NCI-H748 treated with DMSO at 0.1 percent for 48 hours (cell line): ENCODE measurements at regions not wholly inside any gene's neighbourhood (a gene's known extent, or its start where the extent isn't known, plus 50 kb on each side); places are given as distances from the start of the nearest gene placed in this dataset.
"Not testable (repeated sequence)": the region's sequence is repeated elsewhere in the genome, so short reads cannot be mapped to it uniquely, and the experiment has no call there.

ENCODE experiments used
- DNase-seq: peaks from one replicate; lab custom pipeline; 2025; lab: John Stamatoyannopoulos, UW

- DNase-seq: no peak
Observed at GRCh38 chrX:953879-954482, 258.5 kb downstream of the CRLF2 start.

DNA sequence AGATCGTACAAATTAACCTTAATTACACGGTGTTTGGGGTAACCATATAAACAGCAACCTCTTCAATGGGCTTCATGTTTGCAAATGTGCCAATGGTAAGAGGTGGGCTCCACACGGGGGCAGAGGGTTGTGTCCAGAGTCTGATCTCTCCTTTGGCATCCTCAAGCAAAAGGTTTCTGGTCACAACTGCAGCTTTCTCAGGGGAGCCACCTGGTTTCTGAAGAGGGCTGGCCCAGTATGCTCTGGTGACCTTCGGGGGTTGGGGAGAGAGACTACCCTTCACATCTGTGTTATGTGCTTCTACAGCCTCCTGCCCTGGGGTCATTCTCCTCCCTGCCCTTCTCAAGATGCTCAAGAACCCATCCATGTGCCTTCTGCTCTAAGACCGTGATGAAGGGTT, 259.6 kb downstream of the CRLF2 start:
- no peak for DNase-seq

DNA sequence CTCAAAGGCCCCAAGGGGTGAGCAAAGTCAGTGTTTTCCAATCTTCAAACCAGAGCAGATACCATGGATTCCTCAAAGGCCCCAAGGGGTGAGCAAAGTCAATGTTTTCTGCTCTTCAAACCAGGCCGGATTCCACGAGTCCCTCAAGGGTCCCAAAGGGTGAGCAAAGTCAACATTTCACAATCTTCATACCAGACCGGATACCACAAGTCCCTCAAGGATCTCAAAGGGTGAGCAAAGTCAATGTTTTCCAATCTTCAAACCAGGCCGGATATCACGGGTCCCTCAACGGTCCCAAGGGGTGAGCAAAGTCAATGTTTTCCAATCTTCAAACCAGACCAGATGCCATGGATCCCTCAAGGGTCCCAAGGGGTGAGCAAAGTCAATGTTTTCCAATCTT, 265.2 kb downstream of the CRLF2 start:
- DNase-seq: not testable (repeated sequence)

- no peak for DNase-seq
Observed at GRCh38 chrX:943035-943434, 269.4 kb downstream of the CRLF2 start.

DNA sequence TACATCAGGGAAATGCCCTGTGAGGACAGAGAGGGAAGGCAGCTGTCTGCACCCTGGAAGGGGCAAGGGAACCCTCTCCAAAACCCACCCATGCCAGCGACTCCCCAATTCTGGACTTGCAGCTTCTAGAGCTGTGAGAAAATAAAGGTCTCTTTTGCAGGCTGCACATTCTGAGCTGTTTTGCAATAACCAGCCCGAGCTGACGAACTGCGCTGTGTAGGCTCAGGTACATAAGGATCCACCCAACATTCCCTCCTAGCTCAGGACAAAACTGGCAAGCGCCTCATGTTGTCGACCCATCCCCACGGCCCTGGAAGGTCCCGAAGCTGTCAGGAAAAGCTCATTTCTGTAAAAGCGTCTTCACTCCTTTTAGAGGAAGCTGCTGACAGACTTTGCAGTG, 271.8 kb downstream of the CRLF2 start:
- no peak for DNase-seq

- no peak for DNase-seq
Observed at GRCh38 chrX:936979-937769, 275.3 kb downstream of the CRLF2 start.

GRCh38 chrX:933611-934010, 278.8 kb downstream of the CRLF2 start:
- DNase-seq: no peak

DNA sequence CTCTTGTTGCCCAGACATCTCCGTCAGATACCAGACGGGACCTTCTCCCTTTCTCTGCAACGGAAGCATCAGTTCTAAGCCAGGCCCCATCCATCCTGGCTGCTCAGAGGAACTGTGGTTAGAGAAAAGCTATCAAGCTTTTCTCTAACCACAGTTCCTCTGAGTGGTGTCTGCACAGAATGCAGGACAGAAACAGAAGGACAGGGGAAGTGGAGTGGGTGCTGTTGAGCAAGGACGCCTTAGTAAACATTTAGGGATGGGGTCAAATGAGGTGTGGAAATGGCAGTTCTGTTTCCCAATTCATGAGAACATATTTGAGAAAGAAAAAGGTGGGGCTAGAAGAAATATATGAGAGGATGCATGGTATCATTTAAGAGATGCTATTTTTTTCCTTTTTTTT, 283.8 kb downstream of the CRLF2 start:
- no peak for DNase-seq

DNA sequence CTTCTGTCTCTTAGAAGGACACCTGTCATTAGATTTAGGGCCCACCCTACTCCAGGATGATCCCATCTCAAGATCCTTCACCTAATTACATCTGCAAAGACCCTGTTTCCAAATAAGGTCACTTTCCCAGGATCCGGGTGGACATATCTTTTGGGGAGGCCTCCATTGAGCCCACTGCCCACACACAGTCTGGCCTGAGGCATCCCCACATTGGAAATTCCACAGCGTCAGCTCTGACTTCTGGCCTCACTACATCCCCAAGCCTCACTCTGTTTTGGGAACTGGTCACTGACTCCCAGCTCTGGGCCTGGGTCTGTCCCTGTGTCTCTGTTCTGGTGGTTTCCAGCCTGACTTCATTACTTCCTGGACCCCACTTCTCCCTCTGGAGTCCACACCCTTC, 285.5 kb downstream of the CRLF2 start:
- DNase-seq: no peak

- no peak for DNase-seq
Observed at GRCh38 chrX:926070-926469, 286.4 kb downstream of the CRLF2 start.

- DNase-seq: no peak
Observed at GRCh38 chrX:925652-926061, 286.8 kb downstream of the CRLF2 start.

GRCh38 chrX:925094-925493, 287.4 kb downstream of the CRLF2 start:
- DNase-seq: no peak

DNA sequence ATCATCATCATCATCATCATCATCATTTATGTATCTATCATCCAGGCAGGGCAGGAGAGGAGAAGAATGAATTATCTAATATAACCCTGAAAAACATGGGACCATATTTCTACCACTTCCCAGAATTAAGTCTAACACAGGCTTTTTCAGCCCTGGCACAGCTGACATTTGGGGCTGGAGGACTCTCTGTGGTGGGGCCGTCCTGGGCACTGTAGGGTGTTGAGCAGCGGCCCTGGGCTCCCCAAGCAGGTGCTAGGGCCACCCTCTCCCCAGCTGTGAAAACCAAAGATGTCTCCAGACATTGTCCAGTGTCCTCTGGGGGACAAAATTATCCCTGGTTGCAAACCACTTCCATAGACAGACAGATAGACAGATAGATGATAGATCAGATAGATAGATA, 288.4 kb downstream of the CRLF2 start:
- DNase-seq: no peak

- no peak for DNase-seq
Observed at GRCh38 chrX:920234-920799, 289.7 kb downstream of the SHOX start.

- DNase-seq: no peak
Observed at GRCh38 chrX:916230-916599, 285.6 kb downstream of the SHOX start.

DNA sequence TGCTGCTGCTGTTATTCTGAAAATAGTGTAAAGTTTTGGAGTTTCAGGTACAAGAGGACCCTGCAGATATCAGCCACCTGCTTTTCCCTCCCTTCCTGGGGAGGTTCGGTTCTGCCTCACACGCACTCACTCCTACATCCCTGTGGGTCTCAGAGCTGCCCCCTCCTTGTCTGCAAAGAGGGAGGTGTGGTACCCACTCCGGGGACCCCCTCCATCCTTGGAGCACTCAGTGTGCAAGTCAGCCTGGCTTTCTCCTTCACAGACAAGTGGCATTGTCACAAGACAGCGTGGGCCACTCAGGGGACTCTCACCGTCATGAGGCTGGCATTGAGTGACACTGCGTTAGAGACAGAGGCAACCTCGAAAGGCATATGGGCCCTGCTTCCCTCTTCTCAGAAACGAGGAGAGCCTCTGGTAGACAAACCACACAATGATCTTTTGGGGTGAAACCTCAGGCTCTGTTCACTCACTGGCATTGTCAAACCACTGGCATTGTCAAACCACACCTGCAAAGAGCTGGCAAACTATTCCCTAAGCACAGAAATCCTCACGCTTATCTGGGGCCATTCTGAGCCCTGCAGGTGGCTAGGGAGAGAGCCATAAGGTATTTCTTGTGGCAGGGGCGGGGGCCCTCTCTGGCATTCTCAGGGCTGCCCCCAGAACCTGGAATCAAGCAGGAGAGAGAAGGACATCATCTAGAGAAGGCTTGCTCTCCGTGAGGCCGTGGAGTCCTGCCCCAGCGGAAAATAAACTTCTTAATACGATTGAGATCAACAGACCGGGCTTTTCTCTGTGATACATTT, 285.0 kb downstream of the SHOX start:
- no peak for DNase-seq

DNA sequence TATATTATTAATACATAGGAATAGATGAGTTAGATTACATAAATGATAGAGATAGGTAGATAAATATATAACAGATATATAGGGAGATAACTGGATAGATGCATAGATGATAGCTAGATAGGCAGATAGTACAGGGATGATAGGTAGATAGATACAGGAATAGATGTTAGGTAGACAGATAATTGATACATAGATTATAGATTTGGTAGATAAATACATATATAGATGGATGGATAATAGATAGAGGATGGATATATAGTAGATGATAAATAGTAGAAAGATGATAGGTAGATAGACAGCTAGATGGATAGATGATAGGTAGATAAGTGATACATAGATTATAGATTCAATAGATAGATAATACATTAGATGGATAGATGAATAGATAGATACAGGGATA, 283.6 kb downstream of the SHOX start:
- no peak for DNase-seq

DNA sequence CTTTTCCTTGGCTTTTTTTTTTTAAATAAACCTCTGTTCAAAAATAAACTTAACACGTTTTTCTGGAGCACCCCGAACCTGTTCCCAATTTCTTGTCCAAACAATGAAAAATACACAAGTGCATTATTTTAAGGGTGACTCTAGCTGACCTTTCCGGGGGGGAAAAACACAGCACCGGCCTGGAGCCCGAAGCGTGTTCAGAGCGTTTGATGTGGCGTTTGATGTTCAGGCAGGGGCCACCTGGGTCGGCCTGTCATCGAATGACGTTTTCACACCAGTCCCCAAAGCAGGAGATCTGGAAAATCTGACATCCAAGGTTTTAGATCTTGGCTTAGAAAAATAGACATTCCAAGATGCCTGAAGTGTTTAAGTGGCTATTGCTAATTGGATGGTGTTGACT, 282.1 kb downstream of the SHOX start:
- DNase-seq: no peak

GRCh38 chrX:909068-909467, 278.5 kb downstream of the SHOX start:
- DNase-seq: not testable (repeated sequence)

DNA sequence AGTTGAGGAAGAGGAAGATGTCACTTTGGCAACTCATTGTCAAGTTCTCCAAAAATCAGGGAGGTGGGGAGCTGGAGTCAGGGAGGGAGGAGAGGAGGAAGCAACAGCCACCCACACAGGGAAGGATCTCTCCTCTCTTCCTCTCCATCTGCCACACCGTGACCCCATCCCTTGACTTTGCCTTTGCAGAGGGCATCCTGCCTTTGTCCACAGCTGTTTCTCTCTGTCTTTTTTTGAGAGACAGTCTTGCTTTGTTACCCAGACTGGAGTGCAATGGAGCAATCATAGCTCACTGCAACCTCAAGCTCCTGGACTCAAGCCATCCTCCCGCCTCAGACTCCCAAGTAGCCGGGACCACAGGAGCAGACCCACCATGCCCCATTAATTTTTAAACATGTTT, 276.0 kb downstream of the SHOX start:
- no peak for DNase-seq

DNA sequence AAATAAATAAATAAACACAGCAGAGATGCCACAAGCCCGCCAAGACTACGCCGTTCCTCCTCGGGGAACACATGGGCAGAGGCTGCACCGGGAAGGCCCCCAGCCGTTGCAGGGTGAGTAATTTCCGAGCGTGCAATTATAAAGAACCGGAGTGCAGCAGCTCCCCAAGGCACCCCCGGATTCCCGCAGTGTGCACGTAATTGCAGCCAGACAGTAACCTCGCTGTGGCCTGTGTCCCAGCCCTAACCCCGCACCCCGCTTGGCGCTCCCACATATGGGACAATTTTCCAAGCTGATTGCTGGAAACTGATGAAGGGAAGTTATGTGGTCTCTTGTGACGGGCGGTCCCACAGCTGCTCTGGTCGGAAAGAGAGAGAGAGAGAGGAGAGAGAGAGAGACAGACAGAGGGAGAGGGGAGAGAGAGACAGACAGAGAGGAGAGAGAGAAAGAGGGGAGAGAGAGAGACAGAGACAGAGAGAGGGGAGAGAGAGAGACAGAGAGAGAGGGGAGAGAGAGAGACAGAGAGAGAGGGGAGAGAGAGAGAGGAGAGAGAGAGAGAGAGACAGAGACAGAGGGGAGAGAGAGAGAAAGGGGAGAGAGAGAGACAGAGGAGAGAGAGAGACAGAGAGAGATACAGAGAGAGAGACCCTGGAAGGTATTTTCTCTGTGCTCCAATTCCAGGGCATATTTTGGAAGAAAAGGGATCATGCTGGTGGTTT, 275.4 kb downstream of the SHOX start:
- DNase-seq: no peak

- no peak for DNase-seq
Observed at GRCh38 chrX:903116-903515, 272.5 kb downstream of the SHOX start.
